Ishikawa (cell line): ENCODE measurements at regions not wholly inside any gene's neighbourhood (a gene's known extent, or its start where the extent isn't known, plus 50 kb on each side); places are given as distances from the start of the nearest gene placed in this dataset.

Experiments
- CEBPB ChIP-seq: IDR thresholded peaks from 2 replicates; pipeline ENCODE4 v1.6.1; 2012
- CREB1 ChIP-seq: IDR thresholded peaks from 2 replicates; pipeline ENCODE4 v1.6.1; 2012; ENCODE audit warnings: low read depth
- EGR1 ChIP-seq: IDR thresholded peaks from 2 replicates; pipeline ENCODE4 v1.6.1; 2012
- EP300 ChIP-seq: IDR thresholded peaks from 2 replicates; pipeline ENCODE4 v1.6.1; 2012; ENCODE audit warnings: borderline replicate concordance
- FOXM1 ChIP-seq: IDR thresholded peaks from 2 replicates; pipeline ENCODE4 v1.6.1; 2012; ENCODE audit warnings: low read depth, borderline replicate concordance
- MAX ChIP-seq: IDR thresholded peaks from 2 replicates; pipeline ENCODE4 v1.6.1; 2012
- NFIC ChIP-seq: IDR thresholded peaks from 2 replicates; pipeline ENCODE4 v1.6.1; 2012
- RAD21 ChIP-seq: IDR thresholded peaks from 2 replicates; pipeline ENCODE4 v1.6.1; 2012; ENCODE audit warnings: low read depth
- REST ChIP-seq: IDR thresholded peaks from 2 replicates; pipeline ENCODE4 v1.6.1; 2012; ENCODE audit warnings: low read depth, mild to moderate bottlenecking
- TAF1 ChIP-seq: IDR thresholded peaks from 2 replicates; pipeline ENCODE4 v1.6.1; 2012; ENCODE audit warnings: low read depth, mild to moderate bottlenecking
- TCF12 ChIP-seq: IDR thresholded peaks from 2 replicates; pipeline ENCODE4 v1.6.1; 2012; ENCODE audit warnings: low read depth
- TEAD4 ChIP-seq: IDR thresholded peaks from 2 replicates; pipeline ENCODE4 v1.6.1; 2012
- USF1 ChIP-seq: IDR thresholded peaks from 2 replicates; pipeline ENCODE4 v1.6.1; 2012
- YY1 ChIP-seq: IDR thresholded peaks from 2 replicates; pipeline ENCODE4 v1.6.1; 2012; ENCODE audit warnings: low read depth
- ZBTB7A ChIP-seq: IDR thresholded peaks from 2 replicates; pipeline ENCODE4 v1.6.1; 2012; ENCODE audit warnings: low read depth

- TF ChIP-seq ZBTB7A: no peak
- TF ChIP-seq TEAD4: no peak
- no peak for TF ChIP-seq REST
- TF ChIP-seq NFIC: no peak
- no peak for TF ChIP-seq CREB1
- no peak for TF ChIP-seq CEBPB
- TF ChIP-seq YY1: no peak
- no peak for TF ChIP-seq FOXM1
- no peak for TF ChIP-seq RAD21
- TF ChIP-seq MAX: no peak
- no peak for TF ChIP-seq EGR1
- no peak for TF ChIP-seq EP300
- TF ChIP-seq TCF12: no peak
- no peak for TF ChIP-seq TAF1
- TF ChIP-seq USF1: no peak
Measured at GRCh38 chr2:16335604-16335930, 330.1 kb downstream of the CYRIA start.

DNA sequence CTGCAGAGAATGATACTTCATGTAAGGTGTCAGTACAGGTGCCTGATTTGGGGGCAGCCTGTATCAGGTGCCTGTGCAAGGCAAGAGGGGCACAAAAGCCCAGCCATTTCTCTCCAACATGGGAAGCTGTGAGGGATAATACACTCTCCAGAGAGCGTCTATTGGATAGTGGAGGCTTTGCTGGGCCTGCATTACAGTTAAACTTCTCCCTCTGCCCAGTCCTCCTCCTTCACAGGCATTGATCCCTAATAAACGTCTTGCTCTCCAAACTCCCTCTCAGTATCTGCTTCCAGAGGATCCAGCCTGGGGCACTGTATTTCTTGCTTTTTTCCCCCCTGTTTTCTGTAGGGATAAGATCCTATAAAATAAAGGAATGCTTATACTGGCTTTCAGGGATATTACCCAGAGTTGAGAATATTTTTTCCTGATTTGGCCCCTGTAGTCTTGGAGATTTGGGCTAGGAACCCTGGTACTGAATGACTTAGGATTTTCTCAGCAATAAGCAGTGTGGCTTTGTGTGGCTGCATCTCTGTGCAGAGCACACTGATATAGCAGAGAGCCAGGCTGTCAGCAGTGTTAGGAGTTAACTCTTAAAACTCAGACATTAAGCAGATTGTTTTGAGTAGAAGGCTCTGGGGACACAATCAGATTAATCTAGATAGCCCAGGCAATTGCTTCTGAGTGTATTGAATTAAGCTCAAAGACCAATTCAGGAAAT is 330.6 kb downstream of the CYRIA start:
- no peak for TF ChIP-seq NFIC

DNA sequence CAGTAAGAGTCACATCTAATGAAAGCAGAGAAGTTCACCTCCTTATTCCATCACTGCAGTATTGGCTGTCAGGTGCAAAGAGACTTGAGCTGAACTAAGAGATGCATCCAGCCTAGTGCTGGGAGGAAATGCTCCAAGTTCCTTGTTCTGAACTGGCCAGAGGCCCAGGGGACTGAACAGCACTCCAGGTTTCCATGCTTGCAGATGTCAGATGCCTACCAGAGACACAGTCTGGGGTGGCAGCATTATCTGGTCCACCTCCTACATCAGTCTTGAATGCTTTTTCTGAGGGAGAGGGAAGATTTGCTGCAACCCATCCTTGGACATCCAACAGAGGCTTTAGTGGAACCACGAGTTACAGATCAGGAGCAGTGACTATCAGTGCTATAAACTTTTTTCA is 331.3 kb downstream of the CYRIA start:
- TF ChIP-seq EP300 (no peak), CREB1 (no peak), ZBTB7A (no peak), TCF12 (no peak), MAX (no peak), TEAD4 (no peak), FOXM1 (no peak), CEBPB (no peak), USF1 (no peak), REST (no peak), TAF1 (no peak)

DNA sequence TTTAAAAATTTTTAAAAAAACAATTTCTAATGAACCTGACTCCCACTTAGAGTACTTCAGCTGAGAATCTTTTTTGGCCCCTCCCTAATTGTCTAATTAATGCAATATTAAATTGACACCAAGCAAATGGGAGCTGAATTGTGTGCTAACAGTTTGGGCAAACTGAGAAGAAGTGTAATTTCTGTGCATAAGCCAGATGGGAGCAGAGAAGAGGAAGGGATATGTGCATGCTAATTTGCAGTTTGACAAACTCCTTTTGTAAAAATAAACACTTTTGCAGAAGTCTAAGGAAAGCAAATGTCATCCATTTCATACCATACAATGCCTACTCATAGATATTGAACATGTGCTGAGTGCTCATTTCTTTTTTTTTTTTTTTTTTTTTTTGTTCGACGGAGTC is 332.0 kb downstream of the CYRIA start:
- TF ChIP-seq CEBPB (no peak), CREB1 (no peak), TAF1 (no peak), MAX (no peak), FOXM1 (no peak), YY1 (no peak), TCF12 (no peak)

DNA sequence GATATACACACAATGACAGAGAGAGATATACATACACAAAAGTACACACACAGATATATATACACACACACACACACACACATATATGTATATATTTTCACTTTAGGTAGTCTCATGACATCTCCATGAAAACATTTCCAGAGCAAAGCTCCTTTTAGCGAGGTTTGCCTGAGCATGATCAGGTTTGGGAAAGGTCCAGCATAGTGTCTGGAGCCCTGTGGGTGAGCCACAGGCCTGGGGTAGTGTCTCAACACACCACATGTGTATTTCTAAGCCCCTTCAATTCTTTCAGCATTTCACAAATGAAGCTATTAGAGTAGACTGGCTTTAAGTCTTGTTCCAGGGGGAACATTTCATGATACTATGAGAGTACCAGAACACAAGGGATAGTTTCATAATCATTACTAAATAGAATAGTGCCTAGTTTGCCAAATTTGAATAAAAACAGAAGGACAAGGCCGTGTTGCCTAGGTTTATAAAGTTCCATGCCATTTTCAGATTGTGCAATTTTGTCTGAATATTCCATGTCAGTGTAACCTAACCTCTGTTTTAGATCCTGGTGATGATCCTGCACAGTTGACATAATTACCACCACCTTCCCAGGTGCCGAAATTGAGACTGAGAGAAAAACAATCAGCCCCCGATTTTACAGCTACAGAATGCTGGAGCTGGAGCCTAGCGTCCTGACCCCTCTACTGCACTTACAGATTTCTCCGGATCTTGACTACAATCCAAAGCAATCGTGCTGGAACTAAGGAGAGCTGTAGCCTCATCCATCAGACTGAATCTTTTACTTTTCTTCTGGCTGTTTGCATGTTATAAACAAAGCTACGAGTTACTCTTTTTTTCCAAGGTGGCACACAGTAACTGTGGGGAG is 332.7 kb downstream of the CYRIA start:
- TF ChIP-seq CEBPB (no peak), NFIC (no peak), EP300 (no peak), YY1 (no peak), CREB1 (no peak), RAD21 (no peak), TEAD4 (no peak)

GRCh38 chr2:16331772-16332171 is 333.9 kb downstream of the CYRIA start:
- TF ChIP-seq TEAD4: no peak
- no peak for TF ChIP-seq CEBPB
- TF ChIP-seq REST: no peak
- TF ChIP-seq YY1: no peak
- TF ChIP-seq RAD21: no peak
- TF ChIP-seq ZBTB7A: no peak
- no peak for TF ChIP-seq TCF12
